PFSK-1 (cell line): ENCODE measurements at regions not wholly inside any gene's neighbourhood (a gene's known extent, or its start where the extent isn't known, plus 50 kb on each side); places are given as distances from the start of the nearest gene placed in this dataset.

Experiments
- FOXP2 ChIP-seq: optimal IDR thresholded peaks from 2 replicates; pipeline ENCODE3; 2011; ENCODE audit warnings: borderline replicate concordance, control low read depth, inconsistent platforms; ENCODE audit not compliant: insufficient read depth; ENCODE audit errors: extremely low read length, extremely low read depth
- POLR2AphosphoS5 ChIP-seq: IDR thresholded peaks from 2 replicates; pipeline ENCODE4 v1.6.1; 2012; ENCODE audit warnings: low read depth, mild to moderate bottlenecking, control low read depth, low read length, moderate library complexity
- REST ChIP-seq, 2 experiments: IDR thresholded peaks; 2 replicates each; pipeline versions ENCODE4 v1.6.1 to v1.8.0; 2011 to 2012; ENCODE audit warnings: low read depth in 2 of 2, low read length in 2 of 2, control low read depth in 1 of 2, inconsistent platforms in 1 of 2, mild to moderate bottlenecking in 1 of 2, moderate library complexity in 1 of 2; ENCODE audit not compliant: insufficient read depth in 1 of 2
- SIN3A ChIP-seq: IDR thresholded peaks from 2 replicates; pipeline ENCODE4 v1.6.1; 2012; ENCODE audit warnings: mild to moderate bottlenecking, low read length, moderate library complexity, borderline replicate concordance; ENCODE audit not compliant: insufficient read depth
- TAF1 ChIP-seq: IDR thresholded peaks from 2 replicates; pipeline ENCODE4 v1.6.1; 2012; ENCODE audit warnings: low read length, control low read depth, borderline replicate concordance; ENCODE audit not compliant: insufficient read depth

GRCh38 chr1:219506473-219506899 lies 106.4 kb downstream of the ZC3H11B start:
- TF ChIP-seq POLR2AphosphoS5 (no peak), REST (IDR thresholded peaks at IDR 0.05; ENCODE audit: insufficient read depth in 1 of 2, low read depth in 2 of 2, low read length in 2 of 2) (no peak), FOXP2 (no peak), SIN3A (no peak), TAF1 (no peak)
